ENCODE measurements at regions not wholly inside any gene's neighbourhood (a gene's known extent, or its start where the extent isn't known, plus 50 kb on each side); places are given as distances from the start of the nearest gene placed in this dataset.

DNA sequence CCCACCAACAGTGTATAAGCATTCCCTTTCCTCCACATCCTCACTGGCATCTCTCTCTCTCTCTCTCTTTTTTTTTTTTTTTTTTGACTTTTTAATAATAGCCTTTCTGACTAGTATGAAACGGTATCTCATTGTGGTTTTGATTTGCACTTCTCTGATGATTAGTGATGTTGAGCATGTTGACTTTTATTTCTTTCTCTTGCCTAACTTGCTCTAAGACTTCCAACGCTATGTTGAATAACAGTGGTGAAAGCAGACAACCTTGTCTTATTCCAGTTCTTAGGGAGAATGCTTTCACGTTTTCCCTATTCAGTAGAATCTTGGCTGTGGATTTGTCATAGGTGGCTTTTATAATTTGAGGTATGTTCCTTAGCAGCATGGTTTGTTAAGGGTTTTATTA, 249.4 kb upstream of the MDFIC2 start:
- TF ChIP-seq, protein P1, sequence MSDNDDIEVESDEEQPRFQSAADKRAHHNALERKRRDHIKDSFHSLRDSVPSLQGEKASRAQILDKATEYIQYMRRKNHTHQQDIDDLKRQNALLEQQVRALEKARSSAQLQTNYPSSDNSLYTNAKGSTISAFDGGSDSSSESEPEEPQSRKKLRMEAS (IDR thresholded peaks at IDR 0.05; ENCODE audit: low read depth) = no peak
- TF ChIP-seq CTCF (IDR thresholded peaks at IDR 0.05) (no peak), EZH2phosphoT487 (IDR thresholded peaks at IDR 0.05; ENCODE audit: borderline replicate concordance, low read depth) (no peak), CHD2 (IDR thresholded peaks at IDR 0.05; ENCODE audit: low read length, partially characterized antibody) (no peak), JUND (IDR thresholded peaks at IDR 0.05) (no peak), FOSL2 (IDR thresholded peaks at IDR 0.05; ENCODE audit: borderline replicate concordance, low read depth) (no peak), NFIC (IDR thresholded peaks at IDR 0.05; ENCODE audit: borderline replicate concordance) (no peak)
- TF ChIP-seq, protein P2, sequence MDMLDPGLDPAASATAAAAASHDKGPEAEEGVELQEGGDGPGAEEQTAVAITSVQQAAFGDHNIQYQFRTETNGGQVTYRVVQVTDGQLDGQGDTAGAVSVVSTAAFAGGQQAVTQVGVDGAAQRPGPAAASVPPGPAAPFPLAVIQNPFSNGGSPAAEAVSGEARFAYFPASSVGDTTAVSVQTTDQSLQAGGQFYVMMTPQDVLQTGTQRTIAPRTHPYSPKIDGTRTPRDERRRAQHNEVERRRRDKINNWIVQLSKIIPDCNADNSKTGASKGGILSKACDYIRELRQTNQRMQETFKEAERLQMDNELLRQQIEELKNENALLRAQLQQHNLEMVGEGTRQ (IDR thresholded peaks at IDR 0.05; ENCODE audit: borderline replicate concordance, low read depth, low read length) = no peak
